ENCODE measurements at regions not wholly inside any gene's neighbourhood (a gene's known extent, or its start where the extent isn't known, plus 50 kb on each side); places are given as distances from the start of the nearest gene placed in this dataset.

- TF ChIP-seq CTCF (IDR thresholded peaks at IDR 0.05; ENCODE audit: extremely low read depth in 1 of 2, insufficient read depth in 1 of 2, low read depth in 1 of 2, low read length in 2 of 2): no peak
- no peak for TF ChIP-seq POLR2AphosphoS5 (IDR thresholded peaks at IDR 0.05; ENCODE audit: insufficient read depth, low read depth, low read length)
- no peak for TF ChIP-seq POLR2A (IDR thresholded peaks at IDR 0.05; ENCODE audit: low read depth, low read length)
- no peak for TF ChIP-seq MAX (IDR thresholded peaks at IDR 0.05; ENCODE audit: insufficient read depth, insufficient read length)
Measured at GRCh38 chr4:134471569-134471968, 270.0 kb upstream of the PABPC4L start.
